ENCODE measurements at regions not wholly inside any gene's neighbourhood (a gene's known extent, or its start where the extent isn't known, plus 50 kb on each side); places are given as distances from the start of the nearest gene placed in this dataset.
"Not testable (repeated sequence)": the region's sequence is repeated elsewhere in the genome, so short reads cannot be mapped to it uniquely, and the experiment has no call there.

GRCh38 chr6:85356743-85357142 is 93.1 kb upstream of the NT5E start:
- DNase-seq (ENCODE audit: low spot score): not testable (repeated sequence)

GRCh38 chr6:85355816-85356215 is 94.1 kb upstream of the NT5E start:
- no peak for DNase-seq (ENCODE audit: low spot score)

DNA sequence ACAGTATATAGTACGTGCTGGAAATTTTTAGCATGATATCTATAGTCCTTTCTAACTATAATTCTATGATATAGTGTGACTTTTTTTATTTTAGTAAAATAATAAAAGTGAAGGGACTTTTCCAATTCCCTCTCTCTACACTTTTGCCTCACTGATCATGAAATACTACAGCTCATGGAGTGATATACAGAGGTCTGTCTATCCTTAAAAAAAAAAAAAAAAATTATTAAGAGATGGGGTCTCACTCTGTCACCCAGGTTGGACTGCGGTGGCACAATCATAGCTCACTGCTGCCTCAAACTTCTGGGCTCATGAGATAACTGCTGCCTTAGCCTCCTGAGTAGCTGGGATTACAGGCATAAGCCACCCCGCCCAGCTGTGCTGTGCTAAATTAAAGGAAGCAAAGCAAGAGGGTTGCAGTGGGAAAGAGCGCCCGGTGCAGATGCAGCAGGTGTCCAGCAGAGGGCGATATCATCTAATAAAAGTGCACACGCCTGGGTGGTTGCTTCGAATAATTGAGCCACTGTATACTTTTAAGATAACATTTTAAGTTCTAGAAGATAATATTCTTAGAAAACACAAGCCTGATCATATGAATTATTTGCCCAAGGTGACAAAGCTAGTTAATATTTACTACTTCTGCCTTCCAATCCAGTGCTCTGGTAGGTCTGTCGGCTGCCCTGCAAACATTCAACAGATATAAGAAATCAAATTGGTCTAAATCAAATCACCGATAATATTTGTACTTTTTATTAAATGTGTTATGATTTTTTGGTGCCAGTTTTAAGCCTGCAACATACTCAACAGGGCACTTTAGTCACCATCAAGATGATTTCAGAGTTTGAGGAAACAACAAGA is 94.9 kb upstream of the NT5E start:
- DNase-seq (ENCODE audit: low spot score): peak; percentile 38

DNA sequence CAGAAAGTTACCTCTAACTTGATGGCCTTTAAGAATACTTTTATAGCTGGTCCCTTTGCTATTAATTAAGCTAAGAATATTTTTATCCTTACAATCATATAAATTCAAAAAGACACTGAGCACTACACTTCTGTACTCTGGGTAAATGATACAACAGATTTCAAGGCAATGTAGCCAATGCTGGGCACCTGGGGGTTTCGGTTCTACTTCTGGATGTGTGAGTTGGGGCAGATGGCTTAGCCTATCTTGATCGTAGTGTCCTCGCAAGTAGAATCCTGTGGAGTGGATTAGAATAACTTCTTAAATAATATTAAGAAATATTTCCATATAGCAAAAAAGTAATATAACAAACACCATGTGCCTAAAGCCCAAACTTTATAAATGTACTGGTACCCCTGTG is 96.9 kb upstream of the NT5E start:
- no peak for DNase-seq (ENCODE audit: low spot score)

DNA sequence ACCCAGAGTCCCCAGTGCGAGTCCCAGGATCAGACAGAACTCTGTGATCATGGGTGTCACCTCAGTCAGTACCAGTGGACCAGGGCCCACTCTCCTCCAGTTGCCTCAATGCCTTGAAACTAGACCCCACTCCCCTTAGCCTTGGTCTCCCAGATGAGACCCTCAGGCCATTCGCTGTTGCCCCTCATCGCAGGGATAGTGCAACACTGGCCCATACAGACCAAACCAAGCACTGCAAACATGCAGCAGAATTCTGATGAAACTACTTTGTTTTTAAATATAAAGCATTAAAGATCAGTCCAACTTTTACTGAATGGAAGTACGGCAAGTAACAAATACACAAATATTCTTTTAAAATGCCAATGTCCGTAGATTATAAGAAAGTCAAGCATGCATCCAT is 101.2 kb upstream of the NT5E start:
- no peak for DNase-seq (ENCODE audit: low spot score)

- DNase-seq (ENCODE audit: low spot score): no peak
These were observed 102.1 kb upstream of the NT5E start for GRCh38 chr6:85347812-85348211.

DNA sequence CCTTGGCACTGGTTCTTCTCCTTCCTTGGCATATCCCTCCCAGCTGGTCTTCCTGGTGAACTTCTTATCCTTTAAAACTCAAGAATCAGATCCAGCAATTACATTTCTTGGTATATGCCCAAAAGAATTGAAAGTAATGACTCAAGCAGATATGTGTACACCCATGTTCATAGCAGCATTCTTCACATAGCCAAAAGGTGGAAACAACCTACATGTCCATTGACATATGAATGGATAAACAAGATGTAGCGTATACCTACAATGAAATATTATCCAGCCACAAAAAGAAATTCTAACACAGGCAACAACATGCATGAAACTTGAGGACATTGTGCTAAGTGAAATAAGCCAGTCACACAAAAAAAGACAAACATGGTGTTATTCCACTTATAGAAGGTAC is 103.7 kb upstream of the NT5E start:
- DNase-seq (ENCODE audit: low spot score): no peak

DNA sequence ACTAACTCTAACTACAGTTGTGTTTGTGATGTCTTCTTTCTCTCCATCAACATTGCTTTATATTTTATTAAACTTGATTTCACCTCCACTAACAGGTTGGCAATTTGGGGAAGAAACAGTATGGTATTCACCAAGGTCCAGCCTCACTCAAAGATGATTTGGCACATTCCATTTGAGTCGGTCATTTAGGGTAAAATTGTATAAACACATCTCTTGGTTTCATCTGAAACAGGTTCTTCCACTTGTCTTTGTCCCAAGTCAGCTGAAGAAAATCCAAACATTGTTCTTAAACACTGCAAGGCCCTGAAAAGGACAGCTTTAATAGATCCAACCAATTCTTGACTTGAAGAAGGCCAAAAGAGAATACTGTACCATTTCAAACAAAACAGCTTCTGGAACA is 104.9 kb upstream of the NT5E start:
- DNase-seq (ENCODE audit: low spot score): no peak

GRCh38 chr6:85343428-85343827 is 106.5 kb upstream of the NT5E start:
- DNase-seq (ENCODE audit: low spot score): no peak

- no peak for DNase-seq (ENCODE audit: low spot score)
These were observed 120.7 kb upstream of the NT5E start for GRCh38 chr6:85329196-85329595.

- DNase-seq (ENCODE audit: low spot score): not testable (repeated sequence)
These were observed 124.1 kb upstream of the NT5E start for GRCh38 chr6:85325811-85326210.

- peak; percentile 22 for DNase-seq (ENCODE audit: low spot score)
These were observed 126.3 kb upstream of the NT5E start for GRCh38 chr6:85323435-85324040.

GRCh38 chr6:85322446-85323105 is 127.3 kb upstream of the NT5E start:
- no peak for DNase-seq (ENCODE audit: low spot score)

GRCh38 chr6:85321906-85322305 is 128.0 kb upstream of the NT5E start:
- no peak for DNase-seq (ENCODE audit: low spot score)

DNA sequence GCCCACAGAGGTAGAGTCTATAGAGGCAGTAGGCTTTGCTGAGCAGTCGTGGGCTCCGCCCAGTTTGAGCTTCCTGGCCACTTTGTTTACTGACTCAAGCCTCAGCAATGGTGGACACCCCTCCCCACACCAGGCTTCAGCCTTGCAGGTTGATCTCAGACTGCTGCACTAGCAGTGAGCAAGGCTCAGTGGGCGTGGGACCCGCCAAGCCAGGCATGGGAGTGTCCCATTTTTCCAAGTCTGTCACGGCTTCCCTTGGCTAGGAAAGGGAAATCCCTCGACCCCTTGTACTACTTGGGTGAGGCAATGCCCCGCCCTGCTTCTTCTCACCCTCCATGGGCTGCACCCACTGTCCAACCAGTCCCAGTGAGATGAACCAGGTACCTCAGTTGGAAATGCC is 135.3 kb upstream of the NT5E start:
- no peak for DNase-seq (ENCODE audit: low spot score)

DNA sequence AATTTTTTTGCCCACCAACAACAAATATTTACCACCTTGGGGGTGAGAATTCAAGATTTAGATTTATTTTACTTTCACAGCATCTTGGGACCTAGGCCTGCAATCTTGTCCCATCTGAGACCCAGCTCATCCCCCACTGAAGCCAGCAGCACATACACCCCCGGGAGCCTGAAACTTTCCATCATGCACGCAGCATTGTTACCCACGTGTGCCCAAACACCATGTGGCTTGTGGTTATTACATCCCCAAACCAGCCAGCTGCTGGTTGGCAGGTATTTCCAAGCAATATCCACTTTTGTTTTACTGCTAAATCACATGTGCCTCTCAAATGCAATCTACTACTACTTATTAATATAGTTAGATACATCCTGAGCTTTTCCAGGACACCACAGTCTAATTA is 149.3 kb upstream of the NT5E start:
- DNase-seq (ENCODE audit: low spot score): no peak

- no peak for DNase-seq (ENCODE audit: low spot score)
These were observed 151.3 kb upstream of the NT5E start for GRCh38 chr6:85298553-85298952.

DNA sequence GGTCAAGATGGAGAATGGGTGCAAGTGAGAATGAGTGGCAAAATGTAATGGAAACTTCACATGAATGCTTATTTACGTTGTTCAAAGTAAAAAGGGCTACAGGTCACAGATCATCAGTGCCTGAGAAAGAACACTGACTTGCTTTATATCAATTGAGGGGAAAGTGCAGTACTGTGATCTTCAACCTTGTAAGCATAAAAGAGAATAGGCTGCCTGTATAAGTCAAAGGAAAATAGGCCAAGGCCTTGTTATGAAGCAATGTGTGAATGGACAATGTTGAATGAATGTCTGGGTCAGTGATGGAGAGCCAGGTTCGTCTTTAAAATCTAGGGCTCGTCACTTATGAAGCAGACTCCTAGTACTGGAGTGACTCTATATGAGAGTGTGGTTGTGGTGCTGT is 158.6 kb upstream of the NT5E start:
- DNase-seq (ENCODE audit: low spot score): no peak

GRCh38 chr6:85287654-85288053 is 162.2 kb upstream of the NT5E start:
- DNase-seq (ENCODE audit: low spot score): no peak

DNA sequence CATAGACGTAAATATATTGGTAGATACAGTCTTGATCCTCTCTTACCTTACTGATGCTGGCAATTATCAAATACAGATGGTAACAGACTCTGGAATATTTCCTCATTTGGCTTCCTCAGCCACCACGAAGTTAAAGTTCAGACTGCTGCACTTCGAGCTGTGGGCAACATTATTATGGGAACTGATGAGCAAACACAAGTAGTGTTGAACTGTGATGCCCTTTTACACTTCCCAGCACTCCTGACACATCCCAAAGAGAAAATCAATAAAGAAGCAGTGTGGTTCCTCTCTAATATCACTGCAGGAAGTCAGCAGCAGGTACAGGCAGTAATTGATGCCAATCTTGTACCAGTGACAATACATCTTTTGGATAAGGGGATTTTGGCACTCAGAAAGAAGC is 162.7 kb upstream of the NT5E start:
- no peak for DNase-seq (ENCODE audit: low spot score)

DNA sequence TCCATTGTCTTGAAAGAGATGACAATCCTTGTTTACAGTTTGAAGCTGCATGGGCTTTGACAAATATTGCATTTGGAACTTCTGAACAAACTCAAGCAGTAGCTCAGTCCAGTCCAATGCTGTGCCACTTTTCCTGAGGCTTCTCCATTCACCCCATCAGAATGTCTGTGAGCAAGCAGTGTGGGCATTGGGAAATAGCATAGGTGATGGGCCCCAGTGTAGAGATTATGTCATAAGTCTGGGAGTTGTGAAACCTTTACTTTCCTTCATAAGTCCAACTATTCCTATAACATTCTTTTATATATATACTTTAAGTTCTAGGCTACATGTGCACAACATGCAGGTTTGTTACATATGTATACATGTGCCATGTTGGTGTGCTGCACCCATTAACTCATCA is 163.4 kb upstream of the NT5E start:
- not testable (repeated sequence) for DNase-seq (ENCODE audit: low spot score)

DNA sequence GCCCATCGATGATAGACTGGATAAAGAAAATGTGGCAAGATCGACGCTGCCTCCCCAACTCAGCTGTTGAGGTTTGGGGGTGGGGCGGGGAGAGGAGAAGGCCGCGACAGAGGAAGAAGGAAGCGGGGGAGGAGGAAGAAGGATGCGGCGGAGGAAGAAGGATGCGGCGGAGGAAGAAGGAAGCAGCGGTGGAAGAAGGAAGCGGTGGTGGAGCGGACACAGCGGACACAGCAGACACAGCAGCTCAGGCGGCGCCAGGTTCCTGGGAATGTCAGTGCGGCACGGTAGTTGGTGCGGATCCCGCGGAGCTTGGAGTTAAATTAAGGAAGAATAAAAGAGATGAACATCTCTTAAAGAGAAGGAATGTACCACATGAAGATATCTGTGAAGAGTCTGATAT is 163.9 kb upstream of the NT5E start:
- DNase-seq (ENCODE audit: low spot score): no peak

GRCh38 chr6:85285114-85285513 is 164.8 kb upstream of the NT5E start:
- DNase-seq (ENCODE audit: low spot score): no peak

Measured in CD4-positive, alpha-beta T cell treated with Interleukin-6 at 100 ng/mL for 8 hours (primary cell).